A549 (cell line): ENCODE measurements at regions not wholly inside any gene's neighbourhood (a gene's known extent, or its start where the extent isn't known, plus 50 kb on each side); places are given as distances from the start of the nearest gene placed in this dataset.

ENCODE experiments used
- ATAC-seq, 2 experiments: fragments of 200-7000 bp in 1 of 2; fragments of >200 bp in 1 of 2; cut with Nextera tagmentation in 1 of 2; cut with Tn5 transposase in 1 of 2; 3 replicates each; pipeline versions ENCODE4 v1.8.0 to v1.9.1; 2018 to 2020; ENCODE audit warnings: mild to moderate bottlenecking in 1 of 2, moderate library complexity in 1 of 2
- CTCF ChIA-PET: fragments of 300-600 bp; sonication (Branson Sonifier 250); formaldehyde crosslinking; extraction: SDS; loops from one replicate; lab custom pipeline; 2021; ENCODE audit warnings: antibody characterized with exemption, inconsistent platforms; lab: Yijun Ruan, JAX
- POLR2A ChIA-PET: fragments of 350-600 bp; formaldehyde crosslinking; extraction: SDS; loops from one replicate; lab custom pipeline; 2021; ENCODE audit warnings: antibody characterized with exemption, inconsistent platforms; lab: Yijun Ruan, JAX
- DNase-seq, 2 experiments: peaks; one replicate each; pipeline versions ENCODE4 v3.0.0 to v3.0.0-alpha.2; 2011 to 2016; ENCODE audit warnings: low read depth in 1 of 2, low spot score in 1 of 2
- FAIRE-seq: peaks from 2 replicates; lab custom pipeline; 2011; peaks lifted over from hg19 to GRCh38; lab: Jason Lieb, UNC
- H3K27ac ChIP-seq, 2 experiments: fragments of >200 bp; sonication (Bioruptor Twin); formaldehyde crosslinking; 3 replicates each; pipeline ENCODE4 v1.5.1; 2016 to 2017
- H3K4me1 ChIP-seq: fragments of >200 bp; sonication (Bioruptor Twin); formaldehyde crosslinking; 3 replicates; pipeline ENCODE4 v1.6.1; 2016
- H3K4me2 ChIP-seq: fragments of >200 bp; sonication (Bioruptor Twin); formaldehyde crosslinking; 3 replicates; pipeline ENCODE4 v1.6.1; 2016
- H3K4me3 ChIP-seq: fragments of >200 bp; sonication (Bioruptor Twin); formaldehyde crosslinking; 3 replicates; pipeline ENCODE4 v1.5.1; 2016
- H3K9me3 ChIP-seq: fragments of >200 bp; sonication (Bioruptor Twin); formaldehyde crosslinking; 3 replicates; pipeline ENCODE4 v1.6.1; 2016
- BHLHE40 ChIP-seq: IDR thresholded peaks from 2 replicates; pipeline ENCODE4 v1.6.1; 2012; ENCODE audit warnings: low read depth, low read length, inconsistent platforms
- CBX2 ChIP-seq: fragments of 200-600 bp; sonication (generic); IDR thresholded peaks from 2 replicates; pipeline ENCODE4 v1.6.1; 2016; ENCODE audit warnings: low read depth, mild to moderate bottlenecking, borderline replicate concordance
- CBX8 ChIP-seq: fragments of 200-600 bp; sonication (generic); IDR thresholded peaks from 2 replicates; pipeline ENCODE4 v1.6.1; 2016
- CEBPB ChIP-seq, 2 experiments: fragments of >200 bp in 1 of 2; sonication (Bioruptor Twin) in 1 of 2; formaldehyde crosslinking in 1 of 2; IDR thresholded peaks; 2 replicates each; pipeline ENCODE4 v1.6.1; 2012 to 2016
- HOXA7 ChIP-seq: fragments of 250-450 bp; sonication (Bioruptor Pico); IDR thresholded peaks from 2 replicates; pipeline ENCODE4 v1.5.0; 2020; ENCODE audit warnings: mild to moderate bottlenecking, moderate library complexity
- KDM1A ChIP-seq: fragments of 200-600 bp; sonication (generic); IDR thresholded peaks from 2 replicates; pipeline ENCODE4 v1.6.1; 2016; ENCODE audit warnings: low read depth, mild to moderate bottlenecking
- MAFK ChIP-seq: fragments of 450-650 bp; IDR thresholded peaks from 2 replicates; pipeline ENCODE4 v1.6.1; 2014; ENCODE audit not compliant: partially characterized antibody
- NPAS2 ChIP-seq: fragments of 250-450 bp; sonication (Bioruptor Pico); IDR thresholded peaks from 2 replicates; pipeline ENCODE4 v1.8.0; 2022; ENCODE audit warnings: mild to moderate bottlenecking, moderate library complexity, borderline replicate concordance
- RAD21 ChIP-seq, 2 experiments: fragments of >200 bp in 1 of 2; sonication (Bioruptor Twin) in 1 of 2; formaldehyde crosslinking in 1 of 2; IDR thresholded peaks in 1 of 2; conservative IDR thresholded peaks in 1 of 2; 2 replicates in 1 of 2; 3 replicates in 1 of 2; pipeline ENCODE4 v1.6.1; 2012 to 2018; ENCODE audit warnings: inconsistent platforms in 1 of 2
- REST ChIP-seq: fragments of 200-600 bp; sonication (generic); IDR thresholded peaks from 2 replicates; pipeline ENCODE4 v1.6.1; 2016; ENCODE audit warnings: antibody characterized with exemption, mild to moderate bottlenecking, moderate library complexity
- RFX5 ChIP-seq: fragments of 450-650 bp; IDR thresholded peaks from 2 replicates; pipeline ENCODE4 v1.7.1; 2014; ENCODE audit warnings: antibody characterized with exemption, mild to moderate bottlenecking, moderate library complexity
- RNF2 ChIP-seq: fragments of 200-600 bp; sonication (generic); IDR thresholded peaks from 2 replicates; pipeline ENCODE4 v1.6.1; 2016; ENCODE audit warnings: low read depth, mild to moderate bottlenecking, antibody characterized with exemption, moderate library complexity, borderline replicate concordance
- TP53 ChIP-seq: fragments of 250-450 bp; sonication (Bioruptor Pico); IDR thresholded peaks from 2 replicates; pipeline ENCODE4 v1.5.0; 2021; ENCODE audit warnings: mild to moderate bottlenecking, moderate library complexity
- ZFP36 ChIP-seq: fragments of 450-650 bp; IDR thresholded peaks from 2 replicates; pipeline ENCODE4 v1.6.1; 2014; ENCODE audit warnings: borderline replicate concordance; ENCODE audit not compliant: partially characterized antibody
- ZSCAN20 ChIP-seq: fragments of 250-450 bp; sonication (Bioruptor Pico); IDR thresholded peaks from 2 replicates; pipeline ENCODE4 v1.8.0; 2022; ENCODE audit warnings: mild to moderate bottlenecking, moderate library complexity
- WGBS: methylation state at CpG from one replicate; pipeline ENCODE4 v1.1.6; 2017; ENCODE audit errors: missing lambda C conversion rate; 5-methylcytosine and 5-hydroxymethylcytosine counted together
- TF ChIP-seq, protein P1 (sequence below): IDR thresholded peaks from 2 replicates; pipeline ENCODE4 v1.6.1; 2012; ENCODE audit warnings: low read depth, borderline replicate concordance
- TF ChIP-seq, protein P2 (sequence below): fragments of 450-650 bp; IDR thresholded peaks from 2 replicates; pipeline ENCODE4 v1.6.1; 2014; ENCODE audit warnings: antibody characterized with exemption

DNA sequence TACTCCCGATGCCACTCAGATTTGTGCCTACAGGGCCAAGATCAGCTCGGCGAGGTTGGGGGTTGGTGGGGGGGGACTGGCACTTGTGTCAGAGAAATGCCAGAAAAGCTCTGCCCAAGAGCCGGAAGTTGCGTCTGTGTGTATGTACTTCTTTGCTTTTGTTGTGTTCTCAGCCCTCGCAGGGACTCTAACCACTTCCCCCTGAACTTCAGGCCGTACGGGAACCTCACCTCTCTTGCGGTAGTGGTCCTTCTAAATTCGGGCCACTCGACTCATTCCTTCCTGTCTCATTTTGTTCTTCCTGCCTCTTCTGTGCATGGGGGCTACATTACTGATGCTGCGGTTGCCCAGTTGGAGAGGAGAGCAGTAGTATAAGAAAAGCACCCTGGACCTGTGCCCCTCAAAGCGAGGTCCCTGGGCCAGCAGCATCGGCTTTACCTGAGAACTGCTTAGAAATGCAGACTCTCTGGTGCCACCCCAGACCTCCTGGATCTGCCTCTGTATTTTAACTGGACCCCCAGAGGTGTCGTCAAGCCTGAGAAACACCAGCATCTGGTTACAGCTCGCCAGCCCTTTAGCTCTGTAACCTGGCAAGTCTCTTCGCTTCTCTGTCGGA is 146.3 kb upstream of the RPS6KA3 start:
- TF ChIP-seq REST (no peak), CEBPB (IDR thresholded peaks at IDR 0.05) (no peak), NPAS2 (no peak), TP53 (no peak), CBX8 (no peak), RNF2 (no peak), MAFK (no peak)
- TF ChIP-seq, protein P1, sequence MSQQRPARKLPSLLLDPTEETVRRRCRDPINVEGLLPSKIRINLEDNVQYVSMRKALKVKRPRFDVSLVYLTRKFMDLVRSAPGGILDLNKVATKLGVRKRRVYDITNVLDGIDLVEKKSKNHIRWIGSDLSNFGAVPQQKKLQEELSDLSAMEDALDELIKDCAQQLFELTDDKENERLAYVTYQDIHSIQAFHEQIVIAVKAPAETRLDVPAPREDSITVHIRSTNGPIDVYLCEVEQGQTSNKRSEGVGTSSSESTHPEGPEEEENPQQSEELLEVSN, result no peak
- TF ChIP-seq, protein P2, sequence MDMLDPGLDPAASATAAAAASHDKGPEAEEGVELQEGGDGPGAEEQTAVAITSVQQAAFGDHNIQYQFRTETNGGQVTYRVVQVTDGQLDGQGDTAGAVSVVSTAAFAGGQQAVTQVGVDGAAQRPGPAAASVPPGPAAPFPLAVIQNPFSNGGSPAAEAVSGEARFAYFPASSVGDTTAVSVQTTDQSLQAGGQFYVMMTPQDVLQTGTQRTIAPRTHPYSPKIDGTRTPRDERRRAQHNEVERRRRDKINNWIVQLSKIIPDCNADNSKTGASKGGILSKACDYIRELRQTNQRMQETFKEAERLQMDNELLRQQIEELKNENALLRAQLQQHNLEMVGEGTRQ, result no peak
- TF ChIP-seq, all 56 proteins: peak for 0
- no peaks in the 10 kb centered on the region for H3K4me1 ChIP-seq
- no peak for FAIRE-seq
- H3K9me3 ChIP-seq, result no peaks in the 10 kb centered on the region
- H3K4me2 ChIP-seq, result no peak overlapping the region
- 93% methylated on average over 14 of the region's 18 CpGs for WGBS
- ATAC-seq, result no peak
- H3K27ac ChIP-seq, result no peak overlapping the region
- POLR2A ChIA-PET, result no interaction called here
- CTCF ChIA-PET, result no interaction called here
- no peak overlapping the region for H3K4me3 ChIP-seq
- DNase-seq, result no peak

DNA sequence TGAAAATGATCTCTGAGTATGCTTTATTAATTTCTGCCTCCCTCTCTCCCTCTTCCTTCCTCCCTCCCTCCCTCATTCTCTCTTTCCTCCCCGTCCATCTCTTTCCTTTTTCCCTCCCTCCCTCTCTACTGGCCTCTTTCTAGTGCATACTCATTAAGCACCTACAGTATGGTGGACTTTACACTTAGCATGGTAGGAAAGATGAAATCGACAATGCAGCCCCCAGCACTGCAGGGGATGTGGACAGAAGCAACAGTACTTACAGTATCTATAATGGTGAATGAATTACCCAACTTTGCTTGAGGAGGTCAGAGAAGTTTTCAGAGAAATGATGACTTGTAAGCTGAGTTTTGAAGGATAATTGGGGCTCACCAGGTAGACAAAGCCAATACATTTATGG is 143.8 kb upstream of the RPS6KA3 start:
- Histone ChIP-seq H3K27ac (no peak overlapping the region), H3K9me3 (no peaks in the 10 kb centered on the region), H3K4me2 (no peak overlapping the region), H3K4me3 (no peak overlapping the region), H3K4me1 (no peaks in the 10 kb centered on the region)
- no peak for FAIRE-seq
- 83% methylated on average over 2 of the region's 2 CpGs for WGBS
- ChIA-PET POLR2A (no interaction called here), CTCF (no interaction called here)
- ATAC-seq, result no peak
- DNase-seq, result no peak
- TF ChIP-seq BHLHE40 (no peak), RAD21 (conservative IDR thresholded peaks at IDR 0.05 in 1 of 2, IDR thresholded peaks at IDR 0.05 in 1 of 2) (no peak), ZFP36 (no peak), CBX2 (no peak), CBX8 (no peak), TP53 (no peak), KDM1A (no peak), RFX5 (no peak), HOXA7 (CRISPR knock-in tag) (no peak)

- H3K4me1 ChIP-seq, result no peaks in the 10 kb centered on the region
- WGBS, result 56% methylated on average over 6 of the region's 6 CpGs
- ChIA-PET POLR2A (no interaction called here), CTCF (no interaction called here)
- TF ChIP-seq ZSCAN20 (CRISPR knock-in tag), result no peak
- TF ChIP-seq, all 56 proteins: peak for 0
- DNase-seq (no peak), ATAC-seq (no peak), FAIRE-seq (no peak)
- Histone ChIP-seq H3K9me3 (no peaks in the 10 kb centered on the region), H3K27ac (no peak overlapping the region), H3K4me3 (no peak overlapping the region), H3K4me2 (no peak overlapping the region)
Observed at GRCh38 chrX:20409991-20410390, 143.3 kb upstream of the RPS6KA3 start.
